ENCODE measurements at regions not wholly inside any gene's neighbourhood (a gene's known extent, or its start where the extent isn't known, plus 50 kb on each side); places are given as distances from the start of the nearest gene placed in this dataset.

- no peaks in the 10 kb centered on the region for H4K20me1 ChIP-seq (ENCODE audit: control insufficient read depth, insufficient read depth, insufficient read length)
- H3K36me3 Mint-ChIP-seq (ENCODE audit: insufficient read depth in 1 of 3, low read depth in 3 of 3): peaks cover 0 to 8% (median 0%) of the 10 kb centered on the region in 3 experiments; a peak in 3 of 7 replicates
- H3K4me2 ChIP-seq (ENCODE audit: insufficient read depth, insufficient read length, low read length): no peak overlapping the region
- DNase-seq: no peak
- H3K79me2 ChIP-seq (ENCODE audit: insufficient read depth, low read length): no peaks in the 10 kb centered on the region
- H3K79me1 ChIP-seq (ENCODE audit: insufficient read depth, low read depth, low read length, poor library complexity, severe bottlenecking): no peaks in the 10 kb centered on the region
- no peak overlapping the region for H2BK20ac ChIP-seq (ENCODE audit: low read depth, low read length, poor library complexity, severe bottlenecking)
- H2AK5ac ChIP-seq (ENCODE audit: insufficient read length, low read length): no peak overlapping the region
- H3K56ac ChIP-seq (ENCODE audit: insufficient read length, low read depth, low read length): no peak overlapping the region
- H3K18ac ChIP-seq (ENCODE audit: insufficient read length, low read depth, low read length): no peak overlapping the region
- H3K4ac ChIP-seq (ENCODE audit: low read depth, low read length): no peak overlapping the region
- H3K4me3 Mint-ChIP-seq: no peak overlapping the region
- WGBS (ENCODE audit: extremely low coverage, insufficient read length, low lambda C conversion rate): no CpG with 5 or more reads among the region's 1 CpG
- H3K14ac ChIP-seq (ENCODE audit: insufficient read depth, low read length): no peak overlapping the region
- H3K27me3 Mint-ChIP-seq (ENCODE audit: low read depth): no peaks in the 10 kb centered on the region
- TF ChIP-seq CTCF (conservative IDR thresholded peaks at IDR 0.05): no peak
- H3K9me3 ChIP-seq (ENCODE audit: control insufficient read depth, low read depth, low read length): no peaks in the 10 kb centered on the region
- peaks cover 2 to 6% of the 10 kb centered on the region in 2 experiments; a peak in 3 of 5 replicates for H3K9me3 Mint-ChIP-seq
- H3K27ac ChIP-seq (ENCODE audit: insufficient read length, low read depth, low read length): no peak overlapping the region
- H2AFZ ChIP-seq (ENCODE audit: low read length): no peak overlapping the region
- H3T11ph ChIP-seq (ENCODE audit: low read length): no peak overlapping the region
- no peak overlapping the region for H2BK120ac ChIP-seq (ENCODE audit: low read depth, low read length, poor library complexity, severe bottlenecking)
- H3K9ac ChIP-seq (ENCODE audit: extremely low read depth, insufficient read length, low read length): no peak overlapping the region
- H3K27ac Mint-ChIP-seq: no peak overlapping the region
- H3K4me1 ChIP-seq (ENCODE audit: insufficient read depth, low read length): no peaks in the 10 kb centered on the region; the same call in 1 of the 2 replicates
- H2BK12ac ChIP-seq (ENCODE audit: insufficient read length, low read depth, low read length): no peak overlapping the region
- no peak overlapping the region for H2BK5ac ChIP-seq (ENCODE audit: insufficient read length, low read length)
- H3K27me3 ChIP-seq (ENCODE audit: insufficient read depth, low read length): no peaks in the 10 kb centered on the region
- no peaks in the 10 kb centered on the region for H3K23me2 ChIP-seq (ENCODE audit: insufficient read length, low read depth, low read length, poor library complexity, severe bottlenecking)
- H3K4me1 Mint-ChIP-seq: peaks cover 16 to 21% of the 10 kb centered on the region in 2 experiments
- H4K5ac ChIP-seq (ENCODE audit: insufficient read length, low read depth, low read length): no peak overlapping the region
- no peak overlapping the region for H4K8ac ChIP-seq (replicated peaks; ENCODE audit: insufficient read length, low read depth, low read length)
- no peak overlapping the region for H3K23ac ChIP-seq (ENCODE audit: insufficient read length, low read depth, low read length)
- H2BK15ac ChIP-seq (ENCODE audit: low read depth, low read length): no peak overlapping the region
- H4K91ac ChIP-seq (ENCODE audit: insufficient read length, low read depth, low read length): no peak overlapping the region
These were observed 1191.3 kb upstream of the C9orf72 start for GRCh38 chr9:28764532-28764931.

Measured in H9 (cell line).